ENCODE measurements at regions not wholly inside any gene's neighbourhood (a gene's known extent, or its start where the extent isn't known, plus 50 kb on each side); places are given as distances from the start of the nearest gene placed in this dataset.

DNA sequence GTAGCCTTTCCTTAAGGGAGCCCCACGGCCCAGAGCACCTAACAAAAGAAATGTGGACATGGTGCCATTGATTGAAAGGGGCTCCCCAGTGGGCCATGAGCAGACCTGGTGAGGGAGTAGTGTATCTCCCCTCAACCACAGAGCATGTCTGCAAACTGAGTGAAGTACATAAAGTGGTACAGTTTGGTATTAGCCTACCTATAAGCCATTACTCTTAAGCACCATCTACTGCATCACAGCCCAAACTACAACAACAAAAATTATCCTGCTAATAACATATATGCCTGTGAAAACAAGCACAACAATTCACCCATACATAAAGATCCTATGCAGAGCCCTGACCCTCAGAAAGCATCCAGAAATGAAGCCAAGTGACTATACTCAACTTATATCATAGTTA is 407.8 kb downstream of the PTPRC start:
- no peak overlapping the region for H3K4me3 ChIP-seq
- no peaks in the 10 kb centered on the region for H3K4me1 ChIP-seq
- intact Hi-C loops (cut with DNase I) = no loop called here
- no peaks in the 10 kb centered on the region for H3K27me3 ChIP-seq
- H3K9me3 ChIP-seq = no peaks in the 10 kb centered on the region
- ATAC-seq = no peak
- H3K36me3 ChIP-seq = no peaks in the 10 kb centered on the region
- no peak overlapping the region for H3K27ac ChIP-seq
- TF ChIP-seq, protein P1, sequence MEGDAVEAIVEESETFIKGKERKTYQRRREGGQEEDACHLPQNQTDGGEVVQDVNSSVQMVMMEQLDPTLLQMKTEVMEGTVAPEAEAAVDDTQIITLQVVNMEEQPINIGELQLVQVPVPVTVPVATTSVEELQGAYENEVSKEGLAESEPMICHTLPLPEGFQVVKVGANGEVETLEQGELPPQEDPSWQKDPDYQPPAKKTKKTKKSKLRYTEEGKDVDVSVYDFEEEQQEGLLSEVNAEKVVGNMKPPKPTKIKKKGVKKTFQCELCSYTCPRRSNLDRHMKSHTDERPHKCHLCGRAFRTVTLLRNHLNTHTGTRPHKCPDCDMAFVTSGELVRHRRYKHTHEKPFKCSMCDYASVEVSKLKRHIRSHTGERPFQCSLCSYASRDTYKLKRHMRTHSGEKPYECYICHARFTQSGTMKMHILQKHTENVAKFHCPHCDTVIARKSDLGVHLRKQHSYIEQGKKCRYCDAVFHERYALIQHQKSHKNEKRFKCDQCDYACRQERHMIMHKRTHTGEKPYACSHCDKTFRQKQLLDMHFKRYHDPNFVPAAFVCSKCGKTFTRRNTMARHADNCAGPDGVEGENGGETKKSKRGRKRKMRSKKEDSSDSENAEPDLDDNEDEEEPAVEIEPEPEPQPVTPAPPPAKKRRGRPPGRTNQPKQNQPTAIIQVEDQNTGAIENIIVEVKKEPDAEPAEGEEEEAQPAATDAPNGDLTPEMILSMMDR (IDR thresholded peaks at IDR 0.05) = no peak
- no peak for DNase-seq

DNA sequence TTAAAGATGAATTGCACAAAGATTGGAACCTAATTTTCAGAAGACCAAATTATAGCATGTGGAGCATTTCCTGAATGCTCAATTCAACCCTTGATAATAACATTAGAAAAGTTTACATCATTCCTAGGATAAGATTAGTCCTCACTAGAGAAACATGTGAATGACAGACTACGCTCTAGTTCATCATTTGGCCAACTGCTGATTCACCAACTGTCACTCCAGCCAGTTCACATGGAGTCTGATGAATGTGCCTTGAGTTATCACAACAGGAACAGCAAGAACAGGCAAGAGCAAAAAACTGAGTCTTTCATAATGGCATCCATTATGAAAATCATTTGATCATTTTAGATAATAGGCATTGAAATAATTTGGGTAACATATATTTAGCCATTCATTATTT is 415.9 kb downstream of the PTPRC start:
- Histone ChIP-seq H3K9me3 (no peaks in the 10 kb centered on the region), H3K27ac (no peak overlapping the region), H3K4me3 (no peak overlapping the region), H3K27me3 (no peaks in the 10 kb centered on the region), H3K36me3 (no peaks in the 10 kb centered on the region), H3K4me1 (no peaks in the 10 kb centered on the region)
- intact Hi-C loops (cut with DNase I) = no loop called here
- DNase-seq (no peak), ATAC-seq (no peak)
- TF ChIP-seq, protein P1 (IDR thresholded peaks at IDR 0.05) = no peak

DNA sequence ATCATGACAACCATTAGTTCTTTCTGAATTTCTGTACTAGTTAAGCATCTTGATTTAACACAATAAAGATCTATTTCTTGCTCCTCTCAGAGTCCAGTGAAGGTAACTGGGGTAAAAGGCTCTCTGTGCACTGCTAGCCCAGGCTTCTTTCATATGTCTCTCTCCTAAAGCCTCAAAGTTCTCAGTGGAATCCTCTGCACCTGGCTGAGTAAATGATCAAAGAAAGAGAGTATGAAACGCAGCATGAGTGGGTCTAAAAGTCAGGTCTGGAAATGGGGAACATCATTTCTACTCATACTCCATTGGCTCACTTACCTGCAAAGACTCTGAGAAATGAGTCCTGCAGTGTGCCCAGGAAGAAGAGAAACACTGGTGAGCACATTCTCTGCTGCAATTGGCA is 418.5 kb downstream of the PTPRC start:
- Histone ChIP-seq H3K4me3 (no peak overlapping the region), H3K9me3 (no peaks in the 10 kb centered on the region), H3K36me3 (no peaks in the 10 kb centered on the region), H3K27me3 (no peaks in the 10 kb centered on the region), H3K4me1 (no peaks in the 10 kb centered on the region), H3K27ac (no peak overlapping the region)
- intact Hi-C loops (cut with DNase I) = no loop called here
- ATAC-seq (no peak), DNase-seq (no peak)
- TF ChIP-seq, protein P1 (IDR thresholded peaks at IDR 0.05) = no peak

DNA sequence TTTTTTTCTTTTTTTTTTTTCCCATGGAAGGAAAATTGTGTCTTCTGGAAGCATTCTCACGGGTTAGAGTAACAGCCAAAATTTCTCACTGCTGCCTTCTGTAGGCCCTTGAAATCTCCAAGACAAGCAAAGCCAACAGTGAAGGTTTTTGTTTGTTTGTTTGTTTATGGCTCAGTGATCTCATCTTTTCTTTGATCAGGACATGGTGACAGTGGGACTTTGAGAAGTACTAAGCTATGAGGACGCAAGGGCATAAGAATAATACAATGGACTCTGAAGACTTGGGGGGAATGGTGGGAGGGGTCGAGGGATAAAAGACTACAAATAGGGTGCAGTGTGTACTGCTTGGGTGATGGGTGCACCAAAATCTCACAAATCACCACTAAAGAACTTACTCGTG is 419.4 kb downstream of the PTPRC start:
- no peak for ATAC-seq
- intact Hi-C loops (cut with DNase I) = no loop called here
- TF ChIP-seq, protein P1 (IDR thresholded peaks at IDR 0.05) = no peak
- Histone ChIP-seq H3K36me3 (no peaks in the 10 kb centered on the region), H3K4me1 (no peaks in the 10 kb centered on the region), H3K9me3 (no peaks in the 10 kb centered on the region), H3K27me3 (no peaks in the 10 kb centered on the region), H3K4me3 (no peak overlapping the region), H3K27ac (no peak overlapping the region)
- DNase-seq = no peak

DNA sequence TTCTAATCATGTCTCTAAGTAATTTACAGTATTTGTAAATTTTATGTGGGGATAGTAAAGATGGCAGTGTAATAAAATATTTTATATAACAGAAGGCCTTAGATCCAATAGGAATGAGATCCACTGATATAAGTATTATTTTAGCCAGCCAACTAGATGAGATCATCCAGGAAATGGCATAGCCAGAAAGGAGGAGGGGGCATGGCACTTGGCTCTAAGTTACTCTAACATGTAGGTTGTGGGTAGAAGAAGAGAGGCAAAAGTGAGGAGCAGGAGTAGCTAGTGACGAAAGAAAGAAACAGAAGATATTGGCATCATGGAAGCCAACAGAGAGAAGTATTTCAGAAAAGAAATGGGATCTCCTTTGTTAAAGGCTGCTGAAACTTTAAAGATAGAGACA is 426.1 kb downstream of the PTPRC start:
- H3K4me1 ChIP-seq = no peaks in the 10 kb centered on the region
- intact Hi-C loops (cut with DNase I) = no loop called here
- no peak overlapping the region for H3K4me3 ChIP-seq
- H3K9me3 ChIP-seq = no peaks in the 10 kb centered on the region
- ATAC-seq (no peak), DNase-seq (no peak)
- H3K27ac ChIP-seq = no peak overlapping the region
- H3K27me3 ChIP-seq = no peaks in the 10 kb centered on the region
- no peaks in the 10 kb centered on the region for H3K36me3 ChIP-seq
- TF ChIP-seq, protein P1 (IDR thresholded peaks at IDR 0.05) = no peak

DNA sequence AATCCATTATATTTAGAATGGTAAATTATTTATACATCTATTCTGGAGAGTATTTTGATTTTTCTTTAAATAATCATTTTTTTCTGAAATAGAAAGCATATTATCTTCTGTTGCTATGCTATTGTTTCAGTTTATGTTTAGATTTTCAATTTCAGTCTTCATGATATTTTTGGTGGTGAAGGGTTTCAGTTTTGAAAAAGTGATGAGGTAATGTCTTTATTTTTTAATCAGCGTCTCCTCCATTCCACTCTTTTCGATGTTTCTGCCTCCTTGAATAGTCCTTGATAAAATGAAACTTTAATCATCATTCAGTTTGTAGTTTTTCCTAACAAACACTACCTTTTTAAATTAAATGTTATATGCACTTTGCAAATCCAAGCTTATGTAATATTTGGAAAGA is 428.6 kb downstream of the PTPRC start:
- Histone ChIP-seq H3K27me3 (no peaks in the 10 kb centered on the region), H3K9me3 (no peaks in the 10 kb centered on the region), H3K36me3 (no peaks in the 10 kb centered on the region), H3K27ac (no peak overlapping the region), H3K4me3 (no peak overlapping the region), H3K4me1 (no peaks in the 10 kb centered on the region)
- intact Hi-C loops (cut with DNase I) = no loop called here
- DNase-seq (no peak), ATAC-seq (no peak)
- TF ChIP-seq, protein P1 (IDR thresholded peaks at IDR 0.05) = no peak

All from upper lobe of right lung (tissue), 1 donor.